Neural progenitor cell (in vitro differentiated cells): ENCODE measurements at regions not wholly inside any gene's neighbourhood (a gene's known extent, or its start where the extent isn't known, plus 50 kb on each side); places are given as distances from the start of the nearest gene placed in this dataset.

ENCODE experiments used
- EZH2 ChIP-seq: fragments of 200-600 bp; sonication (generic); IDR thresholded peaks from 2 replicates; pipeline ENCODE4 v1.6.1; 2017; ENCODE audit warnings: antibody characterized with exemption, mild to moderate bottlenecking, moderate library complexity
- EZH2phosphoT487 ChIP-seq: fragments of 200-600 bp; sonication (generic); IDR thresholded peaks from 2 replicates; pipeline ENCODE4 v1.6.1; 2017; ENCODE audit warnings: antibody characterized with exemption
- TF ChIP-seq, protein P1 (sequence below): fragments of 200-600 bp; sonication (generic); IDR thresholded peaks from 2 replicates; pipeline ENCODE4 v1.5.1; 2017; ENCODE audit warnings: antibody characterized with exemption, mild to moderate bottlenecking

DNA sequence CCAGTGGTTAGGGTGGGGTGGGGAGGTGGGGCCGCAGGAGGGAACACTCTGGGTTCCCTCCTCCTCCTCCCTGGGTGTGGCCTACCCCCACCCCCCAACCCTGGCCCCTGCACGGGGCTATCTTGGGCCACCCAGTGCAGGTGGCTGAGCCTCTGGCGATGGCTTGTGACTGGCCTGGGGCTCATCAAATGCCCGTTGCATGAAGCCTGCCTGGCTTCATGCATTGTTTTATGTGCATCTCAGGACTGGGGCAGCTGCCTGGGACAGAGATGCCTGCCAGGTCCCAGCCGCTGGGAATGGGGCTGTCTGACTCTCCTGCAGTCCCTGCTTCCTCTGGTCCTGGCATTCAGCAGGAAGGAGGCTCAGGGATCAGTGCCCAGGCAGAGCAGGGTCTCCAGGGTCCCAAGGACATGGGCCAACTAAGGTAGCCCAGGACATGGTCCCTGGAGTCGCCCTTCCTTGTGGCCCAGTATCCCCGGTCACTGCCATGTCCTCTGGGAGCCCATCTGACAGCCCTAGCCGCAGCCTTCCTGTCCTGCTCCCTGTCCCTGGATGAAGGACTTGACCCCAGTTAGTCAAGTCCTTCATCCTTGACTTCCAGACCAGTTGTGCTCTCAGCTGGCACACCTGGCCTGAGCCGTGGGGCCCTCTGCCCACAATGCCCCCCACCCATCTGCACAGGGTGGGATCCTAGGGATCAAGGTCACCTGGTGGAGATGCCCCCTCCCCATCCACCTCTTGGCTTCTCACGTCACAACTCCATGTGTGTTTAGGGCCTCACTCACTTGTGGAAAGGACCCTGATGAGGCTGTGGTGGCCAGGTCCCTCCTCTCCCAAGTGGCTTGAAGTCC is 112.1 kb upstream of the FGF3 start:
- TF ChIP-seq, protein P1, sequence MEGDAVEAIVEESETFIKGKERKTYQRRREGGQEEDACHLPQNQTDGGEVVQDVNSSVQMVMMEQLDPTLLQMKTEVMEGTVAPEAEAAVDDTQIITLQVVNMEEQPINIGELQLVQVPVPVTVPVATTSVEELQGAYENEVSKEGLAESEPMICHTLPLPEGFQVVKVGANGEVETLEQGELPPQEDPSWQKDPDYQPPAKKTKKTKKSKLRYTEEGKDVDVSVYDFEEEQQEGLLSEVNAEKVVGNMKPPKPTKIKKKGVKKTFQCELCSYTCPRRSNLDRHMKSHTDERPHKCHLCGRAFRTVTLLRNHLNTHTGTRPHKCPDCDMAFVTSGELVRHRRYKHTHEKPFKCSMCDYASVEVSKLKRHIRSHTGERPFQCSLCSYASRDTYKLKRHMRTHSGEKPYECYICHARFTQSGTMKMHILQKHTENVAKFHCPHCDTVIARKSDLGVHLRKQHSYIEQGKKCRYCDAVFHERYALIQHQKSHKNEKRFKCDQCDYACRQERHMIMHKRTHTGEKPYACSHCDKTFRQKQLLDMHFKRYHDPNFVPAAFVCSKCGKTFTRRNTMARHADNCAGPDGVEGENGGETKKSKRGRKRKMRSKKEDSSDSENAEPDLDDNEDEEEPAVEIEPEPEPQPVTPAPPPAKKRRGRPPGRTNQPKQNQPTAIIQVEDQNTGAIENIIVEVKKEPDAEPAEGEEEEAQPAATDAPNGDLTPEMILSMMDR, result no peak
- TF ChIP-seq EZH2 (no peak), EZH2phosphoT487 (no peak)
